ENCODE measurements at regions not wholly inside any gene's neighbourhood (a gene's known extent, or its start where the extent isn't known, plus 50 kb on each side); places are given as distances from the start of the nearest gene placed in this dataset.
"Not testable (repeated sequence)": the region's sequence is repeated elsewhere in the genome, so short reads cannot be mapped to it uniquely, and the experiment has no call there.

DNA sequence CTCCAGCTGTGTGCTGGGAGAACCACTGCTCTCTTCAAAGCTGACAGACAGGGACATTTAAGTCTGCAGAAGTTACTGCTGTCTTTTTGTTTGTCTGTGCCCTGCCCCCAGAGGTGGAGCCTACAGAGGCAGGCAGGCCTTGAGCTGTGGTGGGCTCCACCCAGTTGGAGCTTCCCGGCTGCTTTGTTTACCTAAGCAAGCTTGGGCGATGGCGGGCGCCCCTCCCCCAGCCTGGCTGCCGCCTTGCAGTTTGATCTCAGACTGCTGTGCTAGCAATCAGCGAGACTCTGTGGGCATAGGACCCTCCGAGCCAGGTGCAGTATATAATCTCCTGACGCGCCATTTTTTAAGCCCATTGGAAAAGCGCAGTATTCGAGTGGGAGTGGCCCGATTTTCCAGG is 119.7 kb downstream of the OSTF1 start:
- TF ChIP-seq POLR2A, POLR2AphosphoS5 (IDR thresholded peaks at IDR 0.05; ENCODE audit: low read depth, low read length): not testable (repeated sequence)

Data from GM12892 (cell line).